ENCODE measurements at regions not wholly inside any gene's neighbourhood (a gene's known extent, or its start where the extent isn't known, plus 50 kb on each side); places are given as distances from the start of the nearest gene placed in this dataset.
"Not testable (repeated sequence)": the region's sequence is repeated elsewhere in the genome, so short reads cannot be mapped to it uniquely, and the experiment has no call there.

GRCh38 chr4:124105212-124105611 lies 607.3 kb downstream of the ANKRD50 start:
- DNase-seq (ENCODE audit: low read depth) = no peak

DNA sequence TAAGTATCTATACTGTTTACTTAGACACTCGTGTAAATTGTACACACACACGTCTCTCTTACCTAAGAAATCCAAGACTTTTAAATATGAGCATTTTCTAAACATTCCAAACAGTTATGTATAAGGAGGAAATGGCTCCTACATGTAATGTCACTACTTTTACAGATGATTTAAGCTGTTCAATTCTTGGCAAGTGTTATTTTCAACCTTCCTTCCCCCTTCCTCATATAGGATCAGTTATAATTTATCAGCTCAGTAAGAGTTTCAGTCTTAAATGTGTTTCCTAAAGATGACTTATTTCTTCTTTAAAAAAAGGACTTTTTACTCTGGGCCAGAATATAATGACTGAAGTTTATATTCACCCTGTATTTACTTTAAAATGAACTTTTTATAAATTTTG lies 601.1 kb downstream of the ANKRD50 start:
- DNase-seq (ENCODE audit: low read depth) = no peak

- DNase-seq (ENCODE audit: low read depth) = no peak
These were observed 600.6 kb downstream of the ANKRD50 start for GRCh38 chr4:124111922-124112321.

GRCh38 chr4:124118061-124118460 lies 594.5 kb downstream of the ANKRD50 start:
- DNase-seq (ENCODE audit: low read depth) = no peak

DNA sequence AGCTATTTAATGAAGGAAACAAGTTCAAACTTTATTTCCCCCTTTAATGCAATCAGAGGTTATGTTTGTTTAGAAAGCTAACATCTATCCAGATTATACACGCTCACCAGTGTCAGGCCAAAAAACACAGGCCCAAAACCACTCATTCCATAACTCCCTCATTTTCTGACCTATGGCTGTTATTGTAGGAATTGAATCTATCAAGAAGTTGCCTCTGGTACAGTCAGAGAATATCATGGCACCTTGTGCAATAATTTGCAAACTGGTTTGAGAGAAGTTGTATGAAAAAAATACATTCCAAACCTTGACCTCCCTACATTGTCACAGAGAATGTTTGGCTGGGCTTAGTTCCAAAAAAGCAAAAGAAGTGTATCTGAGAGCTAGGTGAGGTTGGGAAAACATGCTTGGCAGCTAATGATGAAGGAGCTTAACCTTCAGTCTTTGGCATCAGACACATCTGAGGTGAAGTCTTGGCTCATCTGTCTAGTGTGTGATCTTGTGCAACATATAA lies 591.0 kb downstream of the ANKRD50 start:
- DNase-seq (ENCODE audit: low read depth) = no peak

GRCh38 chr4:124123181-124123580 lies 589.4 kb downstream of the ANKRD50 start:
- DNase-seq (ENCODE audit: low read depth) = no peak

GRCh38 chr4:124123721-124124120 lies 588.8 kb downstream of the ANKRD50 start:
- no peak for DNase-seq (ENCODE audit: low read depth)

GRCh38 chr4:124131324-124131723 lies 581.2 kb downstream of the ANKRD50 start:
- DNase-seq (ENCODE audit: low read depth) = not testable (repeated sequence)

- DNase-seq (ENCODE audit: low read depth) = no peak
These were observed 580.4 kb downstream of the ANKRD50 start for GRCh38 chr4:124132161-124132560.

- no peak for DNase-seq (ENCODE audit: low read depth)
These were observed 578.8 kb downstream of the ANKRD50 start for GRCh38 chr4:124133753-124134152.

DNA sequence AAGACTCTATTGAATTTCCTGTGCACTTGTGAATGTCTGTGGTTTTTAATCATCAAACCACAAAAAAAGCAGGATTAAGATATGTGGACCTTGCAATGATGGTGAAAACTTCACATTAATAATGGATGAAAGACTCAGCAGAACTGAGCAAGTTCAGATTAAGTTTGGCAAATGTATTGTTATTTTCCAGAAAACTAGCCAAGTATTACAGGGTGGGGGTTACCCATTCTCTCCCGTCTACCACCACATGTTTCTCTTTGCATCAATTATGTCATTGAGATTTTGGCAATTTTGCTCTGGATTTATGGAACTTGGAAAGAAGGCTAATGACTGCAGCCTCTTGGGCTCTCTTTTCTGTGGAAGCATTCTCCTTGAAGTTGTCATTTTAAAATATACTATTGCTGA lies 577.1 kb downstream of the ANKRD50 start:
- DNase-seq (ENCODE audit: low read depth) = no peak

GRCh38 chr4:124139044-124139443 lies 573.5 kb downstream of the ANKRD50 start:
- no peak for DNase-seq (ENCODE audit: low read depth)

- no peak for DNase-seq (ENCODE audit: low read depth)
These were observed 568.9 kb downstream of the ANKRD50 start for GRCh38 chr4:124143632-124144031.

DNA sequence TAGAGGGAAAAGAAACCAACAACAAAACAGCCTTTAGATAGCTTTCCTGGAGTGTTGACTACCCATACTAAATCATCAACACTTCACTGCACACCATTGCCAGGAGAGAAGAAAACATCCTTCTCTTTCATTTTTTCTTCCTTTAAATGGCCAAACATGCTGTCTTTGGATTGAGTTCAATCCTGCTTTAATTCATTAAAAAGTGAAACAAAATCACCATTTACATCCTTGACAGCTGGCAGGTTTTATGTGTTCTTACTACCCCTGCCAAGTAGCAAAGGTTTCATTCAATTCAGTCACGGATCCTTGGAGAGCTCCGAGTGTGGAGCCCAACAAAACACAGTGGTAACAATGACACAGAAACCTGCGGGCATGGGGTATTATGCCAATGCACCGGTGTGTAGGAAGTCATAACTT lies 568.3 kb downstream of the ANKRD50 start:
- DNase-seq (ENCODE audit: low read depth) = no peak

DNA sequence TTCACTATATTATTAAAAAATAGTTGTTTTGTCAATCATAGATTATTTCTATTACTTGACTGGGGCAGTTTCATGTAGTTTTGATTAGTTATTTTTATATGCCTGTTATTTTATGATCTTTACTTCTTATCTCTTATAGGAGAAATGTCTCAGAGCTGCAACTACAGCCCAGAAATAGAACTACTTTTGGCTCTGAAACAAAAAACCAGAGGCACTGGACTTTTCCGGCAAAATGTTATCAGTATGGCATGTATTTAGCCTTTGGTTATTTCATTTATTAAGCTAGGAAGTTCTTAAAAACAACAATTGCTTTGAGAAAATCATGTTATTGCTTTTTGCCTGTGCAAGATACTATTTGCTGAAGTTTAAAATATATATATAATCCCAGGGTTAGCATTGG lies 566.5 kb downstream of the ANKRD50 start:
- no peak for DNase-seq (ENCODE audit: low read depth)

GRCh38 chr4:124151031-124151430 lies 561.5 kb downstream of the ANKRD50 start:
- no peak for DNase-seq (ENCODE audit: low read depth)

- no peak for DNase-seq (ENCODE audit: low read depth)
These were observed 560.4 kb downstream of the ANKRD50 start for GRCh38 chr4:124152132-124152531.

DNA sequence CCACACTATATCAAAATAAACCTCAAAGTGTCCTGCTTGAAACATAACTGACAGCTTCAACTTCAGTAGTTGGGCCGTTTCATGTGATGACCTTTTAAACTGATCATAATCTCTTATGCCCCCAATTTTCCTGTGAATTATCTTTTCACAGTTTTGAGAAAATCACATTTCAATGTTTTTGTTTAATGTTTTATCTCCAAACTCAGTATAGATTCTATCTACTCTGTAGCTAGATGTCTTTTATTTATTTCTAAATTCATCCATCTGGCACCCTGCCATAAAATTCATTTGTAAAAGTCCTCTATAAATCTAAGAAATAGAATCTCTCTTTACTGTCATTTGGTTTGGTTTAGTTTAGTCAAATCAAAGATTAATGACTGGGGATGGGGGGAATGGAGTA lies 557.3 kb downstream of the ANKRD50 start:
- DNase-seq (ENCODE audit: low read depth) = no peak

DNA sequence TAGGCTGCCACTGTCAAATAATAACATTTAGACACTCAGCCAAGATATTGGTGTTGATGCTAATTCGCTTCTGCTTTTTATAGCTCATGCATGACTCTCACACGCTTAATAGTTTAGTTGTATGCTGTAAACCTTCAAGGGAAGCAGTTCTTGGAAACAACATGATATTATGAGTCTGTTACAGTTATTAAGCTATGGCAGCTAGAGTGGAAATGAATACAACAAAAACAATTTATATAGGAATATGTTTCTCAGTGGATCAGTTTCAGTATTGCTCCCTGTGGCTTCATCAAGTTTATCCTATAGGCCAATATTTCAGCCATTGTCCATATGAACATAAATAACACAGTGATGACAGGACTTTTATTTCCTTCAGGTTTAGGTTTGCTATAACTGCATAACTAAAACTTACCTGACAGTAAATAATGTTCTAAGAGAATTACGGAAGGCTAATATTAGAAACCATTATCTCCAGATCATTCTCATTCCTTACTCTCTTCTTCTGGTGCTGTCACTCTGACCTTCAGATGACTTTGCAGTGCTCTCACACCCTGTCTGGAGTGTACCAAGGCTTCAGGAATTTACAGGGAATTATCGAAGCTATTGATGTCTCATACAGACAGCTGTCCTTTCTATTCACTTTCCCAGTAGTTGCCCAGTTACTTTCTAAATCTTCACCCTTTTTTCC lies 555.0 kb downstream of the ANKRD50 start:
- DNase-seq (ENCODE audit: low read depth) = no peak

DNA sequence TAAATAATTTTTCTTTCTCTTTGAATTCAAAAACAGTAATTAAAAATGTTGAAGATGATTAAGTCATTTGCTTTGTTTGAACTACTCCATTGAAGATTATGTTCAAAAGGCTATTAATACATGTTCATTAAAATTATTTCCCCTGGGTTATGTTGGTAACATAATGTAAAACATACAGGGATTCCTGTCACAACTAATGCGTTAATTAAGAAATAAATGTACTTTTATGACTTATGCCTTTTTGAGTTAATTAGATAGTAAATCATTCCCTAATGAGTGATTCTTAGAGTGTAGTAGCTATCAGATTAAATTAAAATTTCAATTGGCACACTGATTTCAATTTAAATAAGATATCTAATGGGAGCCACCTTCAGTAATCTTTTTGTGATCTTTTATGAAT lies 549.1 kb downstream of the ANKRD50 start:
- no peak for DNase-seq (ENCODE audit: low read depth)

DNA sequence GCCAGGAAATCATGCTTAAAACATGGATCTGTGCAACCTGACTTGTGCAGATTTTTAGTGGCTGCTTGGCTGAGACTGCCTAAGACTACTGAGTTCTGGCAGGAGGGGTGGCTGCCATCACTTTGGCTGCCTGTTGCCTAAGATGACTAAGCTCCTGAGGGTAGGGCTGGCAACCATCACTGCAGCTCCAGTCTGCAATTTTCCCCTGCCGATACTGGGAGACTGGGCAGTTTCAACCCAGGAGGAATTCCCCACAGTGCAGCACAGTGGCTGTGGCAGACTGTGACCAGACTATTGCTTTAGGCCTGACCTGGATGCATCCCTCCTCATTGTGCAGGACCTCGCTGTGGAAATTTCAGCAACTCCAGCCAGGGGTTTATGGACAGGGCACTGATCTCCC lies 544.9 kb downstream of the ANKRD50 start:
- DNase-seq (ENCODE audit: low read depth) = no peak

GRCh38 chr4:124169524-124169923 lies 543.0 kb downstream of the ANKRD50 start:
- not testable (repeated sequence) for DNase-seq (ENCODE audit: low read depth)

GRCh38 chr4:124173912-124174311 lies 538.6 kb downstream of the ANKRD50 start:
- DNase-seq (ENCODE audit: low read depth) = no peak

All from stimulated activated CD8-positive, alpha-beta memory T cell treated with anti-CD3 and anti-CD28 coated beads, Interleukin-12 subunit alpha, Interleukin-12 subunit beta, amount 100 ng/mL, for 1 hour (primary cell).